B cell (primary cell): ENCODE measurements at regions not wholly inside any gene's neighbourhood (a gene's known extent, or its start where the extent isn't known, plus 50 kb on each side); places are given as distances from the start of the nearest gene placed in this dataset.

Experiments used
- ATAC-seq: fragments of 200-7000 bp; cut with Tn5 transposase; one replicate; pipeline ENCODE4 v1.10.0; 2021; ENCODE audit warnings: low read depth, mild to moderate bottlenecking, moderate number of reproducible peaks, moderate library complexity
- CTCF ChIA-PET: fragments of 350-600 bp; sonication (Branson Sonifier 250); formaldehyde crosslinking; loops from one replicate; lab custom pipeline; 2021; ENCODE audit warnings: antibody characterized with exemption, inconsistent platforms; lab: Charles Lee
- POLR2A ChIA-PET: fragments of 350-600 bp; sonication (Branson Sonifier 250); formaldehyde crosslinking; loops from one replicate; lab custom pipeline; 2021; ENCODE audit warnings: antibody characterized with exemption; lab: Charles Lee
- DNase-seq: peaks from one replicate; pipeline ENCODE4 v3.0.0; 2013
- H2AFZ ChIP-seq: 2 replicates; pipeline ENCODE4 v1.6.1; 2012; ENCODE audit warnings: mild to moderate bottlenecking, low read depth, low read length; ENCODE audit not compliant: insufficient read depth, poor library complexity, severe bottlenecking
- H3K27ac ChIP-seq, 2 donors: 1 replicate in 1 of 2; 2 replicates in 1 of 2; pipeline ENCODE4 v1.5.1; 2012 to 2013; ENCODE audit warnings: low read length in 2 of 2, mild to moderate bottlenecking in 2 of 2, moderate library complexity in 1 of 2
- H3K27me3 ChIP-seq, 4 experiments: fragments of 200-600 bp in 1 of 4; sonication (generic) in 1 of 4; replicated peaks in 1 of 4; 1 replicate in 2 of 4; 2 replicates in 2 of 4; pipeline versions ENCODE4 v1.6.1 to v1.7.0; 2013 to 2016; ENCODE audit warnings: low read length in 3 of 4, mild to moderate bottlenecking in 2 of 4, mixed read lengths in 1 of 4, moderate library complexity in 1 of 4; ENCODE audit not compliant: insufficient read depth in 4 of 4, control insufficient read depth in 3 of 4; ENCODE audit errors: control extremely low read depth in 1 of 4
- H3K36me3 ChIP-seq, 2 experiments: replicated peaks in 1 of 2; 1 replicate in 1 of 2; 2 replicates in 1 of 2; pipeline versions ENCODE4 v1.6.1 to v1.7.1; 2013; ENCODE audit warnings: low read length in 1 of 2; ENCODE audit not compliant: insufficient read depth in 2 of 2, control insufficient read depth in 1 of 2; ENCODE audit errors: control extremely low read depth in 1 of 2, extremely low read depth in 1 of 2
- H3K4me1 ChIP-seq, 2 donors: fragments of 200-600 bp in 1 of 2; sonication (generic) in 1 of 2; 1 replicate in 1 of 2; 2 replicates in 1 of 2; pipeline versions ENCODE4 v1.5.1 to v1.6.1; 2013 to 2017; ENCODE audit warnings: low read length in 2 of 2; ENCODE audit not compliant: control insufficient read depth in 2 of 2, insufficient read depth in 2 of 2
- H3K4me2 ChIP-seq: replicated peaks from 2 replicates; pipeline ENCODE3; 2012; ENCODE audit warnings: mild to moderate bottlenecking, low read depth, low read length; ENCODE audit not compliant: poor library complexity, severe bottlenecking
- H3K4me3 ChIP-seq, 5 experiments: fragments of 200-600 bp in 1 of 5; sonication (generic) in 1 of 5; 1 replicate in 3 of 5; 2 replicates in 2 of 5; pipeline versions ENCODE4 v1.5.1 to v1.7.0; 2011 to 2016; ENCODE audit warnings: low read length in 4 of 5, mild to moderate bottlenecking in 4 of 5, low read depth in 2 of 5, control low read depth in 1 of 5, moderate library complexity in 1 of 5; ENCODE audit not compliant: insufficient read depth in 1 of 5; ENCODE audit errors: control extremely low read depth in 1 of 5, extremely low read depth in 1 of 5
- H3K79me2 ChIP-seq: fragments of 200-600 bp; sonication (generic); one replicate; pipeline ENCODE4 v1.6.0; 2016; ENCODE audit warnings: low read length; ENCODE audit not compliant: control insufficient read depth, insufficient read depth
- H3K9ac ChIP-seq: fragments of 200-600 bp; sonication (generic); 2 replicates; pipeline ENCODE4 v1.6.1; 2017; ENCODE audit warnings: mild to moderate bottlenecking, low read length, moderate library complexity
- H3K9me3 ChIP-seq, 3 donors: one replicate each; pipeline versions ENCODE4 v1.6.1 to v1.7.1; 2013; ENCODE audit warnings: low read length in 2 of 3; ENCODE audit not compliant: control insufficient read depth in 2 of 3, insufficient read depth in 1 of 3; ENCODE audit errors: control extremely low read depth in 1 of 3
- H4K20me1 ChIP-seq: 2 replicates; pipeline ENCODE4 v1.6.0; 2012; ENCODE audit warnings: mild to moderate bottlenecking, low read length; ENCODE audit not compliant: insufficient read depth, control insufficient read depth, poor library complexity, severe bottlenecking
- H3K27ac Mint-ChIP-seq: one replicate; pipeline ENCODE4 v1.8.0; 2021; ENCODE audit warnings: mixed read lengths
- H3K27me3 Mint-ChIP-seq: one replicate; pipeline ENCODE4 v1.8.0; 2021; ENCODE audit warnings: mixed read lengths
- H3K4me1 Mint-ChIP-seq: one replicate; pipeline ENCODE4 v1.8.0; 2021; ENCODE audit warnings: mixed read lengths
- H3K4me3 Mint-ChIP-seq: one replicate; pipeline ENCODE4 v1.8.0; 2021; ENCODE audit warnings: mixed read lengths
- H3K9me3 Mint-ChIP-seq: one replicate; pipeline ENCODE4 v1.8.0; 2022; ENCODE audit warnings: mixed read lengths; ENCODE audit not compliant: insufficient read depth
- CTCF ChIP-seq: fragments of 200-600 bp; IDR thresholded peaks from one replicate; pipeline ENCODE4 v1.8.0; 2022; ENCODE audit warnings: antibody characterized with exemption, mild to moderate bottlenecking
- EZH2 ChIP-seq: IDR thresholded peaks from 2 replicates; pipeline ENCODE4 v1.6.1; 2012; ENCODE audit warnings: borderline replicate concordance, low read depth, mild to moderate bottlenecking, moderate library complexity, low read length; ENCODE audit not compliant: insufficient read depth, poor library complexity, severe bottlenecking
- WGBS: methylation state at CpG from one replicate; pipeline ENCODE4 v1.1.5; 2013; ENCODE audit warnings: missing lambda C conversion rate; ENCODE audit not compliant: insufficient coverage; 5-methylcytosine and 5-hydroxymethylcytosine counted together
- intact Hi-C: fragments of 100-400 bp; cut with micrococcal nuclease; formaldehyde crosslinking; loops from one replicate; pipeline ENCODE4 v1.10.0; 2022

GRCh38 chr14:39851202-39851601 lies 419.0 kb upstream of the FBXO33 start:
- 50% methylated on average over 1 of the region's 1 CpG for WGBS

GRCh38 chr14:39847852-39848251 lies 415.6 kb upstream of the FBXO33 start:
- Mint-ChIP-seq H3K4me3 (no peak overlapping the region), H3K4me1 (no peaks in the 10 kb centered on the region), H3K9me3 (no peaks in the 10 kb centered on the region), H3K27ac (no peak overlapping the region), H3K27me3 (no peaks in the 10 kb centered on the region)
- H3K79me2 ChIP-seq, result no peaks in the 10 kb centered on the region
- no peaks in the 10 kb centered on the region for H3K4me1 ChIP-seq
- no peaks in the 10 kb centered on the region for H3K27me3 ChIP-seq
- no peak overlapping the region for H3K9ac ChIP-seq
- H3K27ac ChIP-seq, result no peak overlapping the region
- ATAC-seq (no peak), DNase-seq (no peak)
- no CpG with 5 or more reads among the region's 5 CpGs for WGBS
- H3K4me3 ChIP-seq, result no peak overlapping the region
- TF ChIP-seq CTCF, result no peak
- no peak for TF ChIP-seq EZH2
- H3K9me3 ChIP-seq, result no peaks in the 10 kb centered on the region
- H4K20me1 ChIP-seq, result no peaks in the 10 kb centered on the region
- CTCF ChIA-PET, result no interaction called here
- POLR2A ChIA-PET, result no interaction called here
- intact Hi-C loops, result no loop called here
- H3K4me2 ChIP-seq, result no peak overlapping the region
- H2AFZ ChIP-seq, result no peak overlapping the region
- H3K36me3 ChIP-seq, result no peaks in the 10 kb centered on the region

More at GRCh38 chr14:39851202-39851601, 419.0 kb upstream of the FBXO33 start:
- DNase-seq (no peak), ATAC-seq (no peak)
- Histone ChIP-seq H3K4me1 (no peaks in the 10 kb centered on the region), H4K20me1 (no peaks in the 10 kb centered on the region), H3K9me3 (no peaks in the 10 kb centered on the region), H2AFZ (no peak overlapping the region), H3K79me2 (no peaks in the 10 kb centered on the region), H3K4me2 (no peak overlapping the region), H3K27ac (no peak overlapping the region), H3K9ac (no peak overlapping the region), H3K27me3 (no peaks in the 10 kb centered on the region), H3K36me3 (no peaks in the 10 kb centered on the region), H3K4me3 (no peak overlapping the region)
- no peak overlapping the region for H3K27ac Mint-ChIP-seq
- H3K4me3 Mint-ChIP-seq, result no peak overlapping the region
- TF ChIP-seq EZH2, result no peak
- TF ChIP-seq CTCF, result no peak
- intact Hi-C loops, result no loop called here
- no peaks in the 10 kb centered on the region for H3K9me3 Mint-ChIP-seq
- POLR2A ChIA-PET, result no interaction called here
- H3K4me1 Mint-ChIP-seq, result no peaks in the 10 kb centered on the region
- H3K27me3 Mint-ChIP-seq, result no peaks in the 10 kb centered on the region
- CTCF ChIA-PET, result no interaction called here
